ENCODE measurements at regions not wholly inside any gene's neighbourhood (a gene's known extent, or its start where the extent isn't known, plus 50 kb on each side); places are given as distances from the start of the nearest gene placed in this dataset.
"Not testable (repeated sequence)": the region's sequence is repeated elsewhere in the genome, so short reads cannot be mapped to it uniquely, and the experiment has no call there.

GRCh38 chr12:92384571-92384970, 238.9 kb upstream of the BTG1 start:
- POLR2A ChIA-PET = no interaction called here
- Mint-ChIP-seq H3K36me3 (ENCODE audit: insufficient read depth, unreplicated experiment) (no peaks in the 10 kb centered on the region), H3K9me3 (ENCODE audit: unreplicated experiment) (no peaks in the 10 kb centered on the region), H3K4me1 (ENCODE audit: insufficient read depth, unreplicated experiment) (no peaks in the 10 kb centered on the region), H3K4me3 (ENCODE audit: unreplicated experiment) (no peak overlapping the region), H3K27me3 (ENCODE audit: insufficient read depth, unreplicated experiment) (no peaks in the 10 kb centered on the region), H3K27ac (ENCODE audit: low read depth, unreplicated experiment) (no peak overlapping the region)
- no peak for DNase-seq (ENCODE audit: unreplicated experiment)
- BruUV-seq (replicated peaks) = no TSS peak
- CTCF ChIA-PET = interaction anchor here (0.5 kb wide), 1 partner anchor 182 kb away, joined by 5 read pairs; no protein-coding TSS in a partner anchor
- TF ChIP-seq CTCF (IDR thresholded peaks at IDR 0.05; ENCODE audit: unreplicated experiment) = no peak
- intact Hi-C loops (cut with micrococcal nuclease) = no loop called here

- Mint-ChIP-seq H3K27ac (ENCODE audit: low read depth, unreplicated experiment) (no peak overlapping the region), H3K9me3 (ENCODE audit: unreplicated experiment) (no peaks in the 10 kb centered on the region), H3K27me3 (ENCODE audit: insufficient read depth, unreplicated experiment) (no peaks in the 10 kb centered on the region), H3K36me3 (ENCODE audit: insufficient read depth, unreplicated experiment) (no peaks in the 10 kb centered on the region), H3K4me3 (ENCODE audit: unreplicated experiment) (no peak overlapping the region), H3K4me1 (ENCODE audit: insufficient read depth, unreplicated experiment) (no peaks in the 10 kb centered on the region)
- DNase-seq (ENCODE audit: unreplicated experiment) = no peak
- no TSS peak for BruUV-seq (replicated peaks)
- intact Hi-C loops (cut with micrococcal nuclease) = no loop called here
- CTCF ChIA-PET = no interaction called here
- POLR2A ChIA-PET = no interaction called here
- TF ChIP-seq CTCF (IDR thresholded peaks at IDR 0.05; ENCODE audit: unreplicated experiment) = no peak
These were observed 236.8 kb upstream of the BTG1 start for GRCh38 chr12:92382383-92382878.

- H3K36me3 Mint-ChIP-seq (ENCODE audit: insufficient read depth, unreplicated experiment) = no peaks in the 10 kb centered on the region
- no peaks in the 10 kb centered on the region for H3K4me1 Mint-ChIP-seq (ENCODE audit: insufficient read depth, unreplicated experiment)
- no peak overlapping the region for H3K4me3 Mint-ChIP-seq (ENCODE audit: unreplicated experiment)
- no peak for TF ChIP-seq CTCF (IDR thresholded peaks at IDR 0.05; ENCODE audit: unreplicated experiment)
- BruUV-seq (replicated peaks) = no TSS peak
- POLR2A ChIA-PET = no interaction called here
- H3K9me3 Mint-ChIP-seq (ENCODE audit: unreplicated experiment) = no peaks in the 10 kb centered on the region
- intact Hi-C loops (cut with micrococcal nuclease) = no loop called here
- no peaks in the 10 kb centered on the region for H3K27me3 Mint-ChIP-seq (ENCODE audit: insufficient read depth, unreplicated experiment)
- no peak for DNase-seq (ENCODE audit: unreplicated experiment)
- no peak overlapping the region for H3K27ac Mint-ChIP-seq (ENCODE audit: low read depth, unreplicated experiment)
- CTCF ChIA-PET = no interaction called here
These were observed 236.2 kb upstream of the BTG1 start for GRCh38 chr12:92381856-92382255.

- TF ChIP-seq CTCF (IDR thresholded peaks at IDR 0.05; ENCODE audit: unreplicated experiment) = no peak
- no peak overlapping the region for H3K4me3 Mint-ChIP-seq (ENCODE audit: unreplicated experiment)
- H3K4me1 Mint-ChIP-seq (ENCODE audit: insufficient read depth, unreplicated experiment) = no peaks in the 10 kb centered on the region
- H3K27ac Mint-ChIP-seq (ENCODE audit: low read depth, unreplicated experiment) = no peak overlapping the region
- POLR2A ChIA-PET = interaction anchor here (0.7 to 0.9 kb wide), 2 partner anchors 10 to 32 kb away, joined by 3 read pairs; no protein-coding TSS in a partner anchor
- BruUV-seq (replicated peaks) = no TSS peak
- no peaks in the 10 kb centered on the region for H3K9me3 Mint-ChIP-seq (ENCODE audit: unreplicated experiment)
- no peaks in the 10 kb centered on the region for H3K27me3 Mint-ChIP-seq (ENCODE audit: insufficient read depth, unreplicated experiment)
- H3K36me3 Mint-ChIP-seq (ENCODE audit: insufficient read depth, unreplicated experiment) = no peaks in the 10 kb centered on the region
- intact Hi-C loops (cut with micrococcal nuclease) = no loop called here
- no peak for DNase-seq (ENCODE audit: unreplicated experiment)
- CTCF ChIA-PET = interaction anchor here (0.6 to 1.2 kb wide), 3 partner anchors 16 to 1401 kb away, joined by 3 to 6 read pairs (median 3); no protein-coding TSS in a partner anchor
These were observed 233.2 kb upstream of the BTG1 start for GRCh38 chr12:92378682-92379479.

- DNase-seq (ENCODE audit: unreplicated experiment); H3K36me3 Mint-ChIP-seq (ENCODE audit: insufficient read depth, unreplicated experiment); intact Hi-C loops (cut with micrococcal nuclease); CTCF ChIA-PET; H3K9me3 Mint-ChIP-seq (ENCODE audit: unreplicated experiment); H3K4me3 Mint-ChIP-seq (ENCODE audit: unreplicated experiment); BruUV-seq (replicated peaks); H3K4me1 Mint-ChIP-seq (ENCODE audit: insufficient read depth, unreplicated experiment); H3K27me3 Mint-ChIP-seq (ENCODE audit: insufficient read depth, unreplicated experiment); POLR2A ChIA-PET; H3K27ac Mint-ChIP-seq (ENCODE audit: low read depth, unreplicated experiment): not testable (repeated sequence)
These were observed 229.9 kb upstream of the BTG1 start for GRCh38 chr12:92375504-92375903.

Measured in MCF 10A (cell line).